ENCODE measurements at regions not wholly inside any gene's neighbourhood (a gene's known extent, or its start where the extent isn't known, plus 50 kb on each side); places are given as distances from the start of the nearest gene placed in this dataset.

- TF ChIP-seq, protein P1, sequence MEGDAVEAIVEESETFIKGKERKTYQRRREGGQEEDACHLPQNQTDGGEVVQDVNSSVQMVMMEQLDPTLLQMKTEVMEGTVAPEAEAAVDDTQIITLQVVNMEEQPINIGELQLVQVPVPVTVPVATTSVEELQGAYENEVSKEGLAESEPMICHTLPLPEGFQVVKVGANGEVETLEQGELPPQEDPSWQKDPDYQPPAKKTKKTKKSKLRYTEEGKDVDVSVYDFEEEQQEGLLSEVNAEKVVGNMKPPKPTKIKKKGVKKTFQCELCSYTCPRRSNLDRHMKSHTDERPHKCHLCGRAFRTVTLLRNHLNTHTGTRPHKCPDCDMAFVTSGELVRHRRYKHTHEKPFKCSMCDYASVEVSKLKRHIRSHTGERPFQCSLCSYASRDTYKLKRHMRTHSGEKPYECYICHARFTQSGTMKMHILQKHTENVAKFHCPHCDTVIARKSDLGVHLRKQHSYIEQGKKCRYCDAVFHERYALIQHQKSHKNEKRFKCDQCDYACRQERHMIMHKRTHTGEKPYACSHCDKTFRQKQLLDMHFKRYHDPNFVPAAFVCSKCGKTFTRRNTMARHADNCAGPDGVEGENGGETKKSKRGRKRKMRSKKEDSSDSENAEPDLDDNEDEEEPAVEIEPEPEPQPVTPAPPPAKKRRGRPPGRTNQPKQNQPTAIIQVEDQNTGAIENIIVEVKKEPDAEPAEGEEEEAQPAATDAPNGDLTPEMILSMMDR (IDR thresholded peaks at IDR 0.05), result no peak
- no peak for TF ChIP-seq POLR2A (IDR thresholded peaks at IDR 0.05)
These were observed 610.7 kb upstream of the ADGRL3 start for GRCh38 chr4:60589425-60589824.

Data from heart left ventricle (tissue), 13 donors.